GM12875 (cell line): ENCODE measurements at regions not wholly inside any gene's neighbourhood (a gene's known extent, or its start where the extent isn't known, plus 50 kb on each side); places are given as distances from the start of the nearest gene placed in this dataset.
"Not testable (repeated sequence)": the region's sequence is repeated elsewhere in the genome, so short reads cannot be mapped to it uniquely, and the experiment has no call there.

Source experiments
- H3K4me3 ChIP-seq: one replicate; pipeline ENCODE4 v1.5.1; 2011; ENCODE audit warnings: low read depth, low read length, control low read depth
- TF ChIP-seq, protein P1 (sequence below): IDR thresholded peaks from 2 replicates; pipeline ENCODE4 v1.5.1; 2011; ENCODE audit warnings: low read depth, mild to moderate bottlenecking, control low read depth, inconsistent platforms, low read length, moderate library complexity, borderline replicate concordance; ENCODE audit not compliant: insufficient read depth

DNA sequence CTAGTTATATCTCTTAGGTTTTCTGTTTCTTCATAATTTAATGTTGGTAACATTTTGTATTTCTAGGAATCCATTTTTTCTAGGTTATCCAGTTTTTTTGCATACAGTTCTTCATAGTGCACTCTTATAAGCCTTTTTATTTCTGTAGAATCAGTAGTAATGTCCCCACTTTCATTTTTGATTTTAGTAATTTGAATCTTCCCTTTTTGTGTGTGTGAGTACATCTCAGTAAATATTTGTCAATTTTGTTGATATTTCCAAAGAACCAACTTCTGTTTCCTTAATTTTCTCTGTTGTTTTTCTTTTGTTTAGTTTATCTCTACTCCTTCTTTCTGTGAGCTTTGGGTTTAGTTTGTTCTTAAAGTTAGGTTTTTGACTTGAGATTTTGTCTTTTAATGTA is 507.3 kb upstream of the RGS6 start:
- TF ChIP-seq, protein P1, sequence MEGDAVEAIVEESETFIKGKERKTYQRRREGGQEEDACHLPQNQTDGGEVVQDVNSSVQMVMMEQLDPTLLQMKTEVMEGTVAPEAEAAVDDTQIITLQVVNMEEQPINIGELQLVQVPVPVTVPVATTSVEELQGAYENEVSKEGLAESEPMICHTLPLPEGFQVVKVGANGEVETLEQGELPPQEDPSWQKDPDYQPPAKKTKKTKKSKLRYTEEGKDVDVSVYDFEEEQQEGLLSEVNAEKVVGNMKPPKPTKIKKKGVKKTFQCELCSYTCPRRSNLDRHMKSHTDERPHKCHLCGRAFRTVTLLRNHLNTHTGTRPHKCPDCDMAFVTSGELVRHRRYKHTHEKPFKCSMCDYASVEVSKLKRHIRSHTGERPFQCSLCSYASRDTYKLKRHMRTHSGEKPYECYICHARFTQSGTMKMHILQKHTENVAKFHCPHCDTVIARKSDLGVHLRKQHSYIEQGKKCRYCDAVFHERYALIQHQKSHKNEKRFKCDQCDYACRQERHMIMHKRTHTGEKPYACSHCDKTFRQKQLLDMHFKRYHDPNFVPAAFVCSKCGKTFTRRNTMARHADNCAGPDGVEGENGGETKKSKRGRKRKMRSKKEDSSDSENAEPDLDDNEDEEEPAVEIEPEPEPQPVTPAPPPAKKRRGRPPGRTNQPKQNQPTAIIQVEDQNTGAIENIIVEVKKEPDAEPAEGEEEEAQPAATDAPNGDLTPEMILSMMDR, result no peak

DNA sequence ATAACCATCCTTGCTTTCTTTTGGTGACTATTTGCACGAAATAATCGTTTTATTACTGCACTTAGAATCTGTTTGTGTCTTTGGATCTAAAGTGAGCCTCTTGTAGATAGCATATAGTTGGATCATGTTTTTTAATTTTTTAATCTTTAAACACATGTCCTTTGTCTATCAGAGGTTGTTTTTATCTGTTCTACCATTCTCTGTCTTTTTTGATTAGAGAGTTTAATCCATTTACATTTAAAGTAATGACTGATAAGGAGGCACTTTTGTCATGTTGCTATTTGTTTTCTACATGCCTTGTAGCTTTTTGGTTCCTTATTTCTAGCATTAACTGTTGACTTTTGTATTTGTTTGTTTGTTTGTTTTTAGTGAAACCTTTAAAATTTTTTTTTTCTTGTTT is 506.2 kb upstream of the RGS6 start:
- H3K4me3 ChIP-seq, result no peak overlapping the region
- TF ChIP-seq, protein P1, result no peak

More for the DNA sequence above, 507.3 kb upstream of the RGS6 start:
- no peak overlapping the region for H3K4me3 ChIP-seq

DNA sequence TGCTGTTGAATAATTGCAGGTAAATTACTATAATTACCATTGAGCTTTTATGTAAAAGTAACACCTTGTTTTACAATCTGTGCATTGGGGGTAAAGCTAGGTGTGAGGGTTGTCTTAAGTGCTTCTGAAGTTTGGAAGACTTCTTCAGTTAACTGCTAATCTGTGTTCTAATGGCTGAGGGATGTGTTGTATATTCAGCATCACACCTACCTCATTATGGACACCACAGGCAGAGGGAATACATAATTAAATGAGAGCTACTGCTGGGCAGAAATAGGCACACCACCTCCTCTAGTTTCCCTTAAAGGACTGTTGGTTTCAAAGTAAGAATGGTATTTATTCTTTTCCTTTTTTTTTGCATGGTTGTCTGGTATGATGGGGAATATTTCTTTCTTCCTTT is 502.3 kb upstream of the RGS6 start:
- H3K4me3 ChIP-seq, result no peak overlapping the region
- TF ChIP-seq, protein P1, result no peak

DNA sequence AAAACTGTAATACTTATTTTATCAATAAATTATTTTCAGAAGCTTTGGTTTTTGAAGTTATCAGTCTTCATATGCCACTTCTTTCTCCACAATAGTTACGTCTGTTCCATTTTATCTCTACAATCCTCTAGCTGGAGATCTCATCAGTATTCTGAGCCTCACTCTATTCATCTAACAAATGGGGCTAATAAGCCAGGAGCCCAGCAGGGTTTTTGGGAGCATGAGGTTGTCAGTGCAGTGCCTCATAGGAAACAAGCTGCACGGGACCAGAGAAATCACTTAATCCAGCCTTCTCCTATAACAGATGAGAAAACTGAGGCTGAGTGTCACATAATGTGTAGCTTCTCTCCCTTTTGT is 501.9 kb upstream of the RGS6 start:
- no peak overlapping the region for H3K4me3 ChIP-seq
- TF ChIP-seq, protein P1, result no peak

DNA sequence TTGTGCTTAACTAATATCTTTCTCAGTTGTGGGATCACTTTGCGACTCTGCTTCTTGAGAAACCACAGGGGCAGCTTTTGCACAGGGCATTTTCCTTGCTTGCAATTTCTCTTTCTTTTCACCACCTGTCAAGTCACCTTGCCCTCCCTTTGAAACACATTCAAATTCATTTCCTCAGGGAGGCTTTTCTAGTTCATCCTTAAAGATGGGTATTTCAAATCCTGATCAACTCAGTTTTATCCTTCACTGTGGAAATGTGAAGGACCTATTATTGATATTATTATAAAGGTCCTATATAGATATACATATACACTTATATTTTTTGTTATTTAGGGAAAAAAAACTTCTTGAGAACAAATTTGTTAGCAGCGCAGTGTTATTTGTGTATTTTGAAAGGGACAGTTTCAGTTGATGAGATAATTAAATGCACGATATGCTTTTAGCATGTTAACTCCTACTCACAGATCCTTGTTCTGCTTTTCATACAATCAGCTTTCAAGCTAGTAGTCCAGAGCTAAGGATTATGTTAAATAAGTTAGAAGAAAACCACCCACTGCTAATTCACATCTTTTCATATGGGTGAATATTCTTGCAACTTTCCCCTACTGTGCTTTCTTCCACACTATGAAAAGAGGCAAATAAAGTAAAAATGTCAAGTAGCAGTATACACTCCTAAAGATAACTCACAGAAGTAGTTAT is 501.4 kb upstream of the RGS6 start:
- H3K4me3 ChIP-seq, result no peak overlapping the region
- TF ChIP-seq, protein P1, result no peak

DNA sequence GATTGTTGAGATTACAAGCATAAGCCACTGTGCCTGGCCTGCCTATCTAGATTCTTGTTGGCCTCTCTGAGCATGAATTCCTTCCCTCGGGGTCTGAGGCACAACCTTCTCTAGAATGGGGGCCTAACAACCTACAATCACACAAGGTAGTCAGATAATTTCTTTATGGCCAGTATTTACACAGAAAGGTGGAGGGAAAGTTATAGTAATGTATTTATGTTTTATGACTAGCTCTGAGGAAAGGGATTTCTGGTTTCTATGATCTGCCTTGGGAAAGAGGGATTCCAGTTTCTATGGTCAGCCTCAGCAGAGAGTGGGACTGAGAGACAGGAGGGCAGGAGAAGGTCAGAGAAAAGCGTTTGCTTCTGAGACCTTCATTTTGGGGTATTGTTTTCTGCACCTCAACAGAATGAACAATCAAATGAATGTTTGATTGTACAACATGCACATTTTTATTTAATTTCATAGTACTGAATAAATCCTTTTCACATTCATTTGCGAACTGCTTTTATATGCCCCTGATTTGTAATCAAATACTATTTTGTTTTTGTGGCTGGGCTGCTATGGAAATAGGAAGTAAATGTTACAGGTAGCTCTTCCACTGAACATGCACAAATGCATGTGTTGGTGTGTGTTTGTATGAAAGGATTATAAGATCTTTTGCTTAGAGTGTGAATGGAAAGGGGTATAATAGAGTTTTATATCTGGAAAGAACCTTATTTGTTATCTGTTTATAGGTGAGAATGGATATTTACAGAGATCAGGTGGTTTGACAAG is 499.7 kb upstream of the RGS6 start:
- TF ChIP-seq, protein P1, result no peak

DNA sequence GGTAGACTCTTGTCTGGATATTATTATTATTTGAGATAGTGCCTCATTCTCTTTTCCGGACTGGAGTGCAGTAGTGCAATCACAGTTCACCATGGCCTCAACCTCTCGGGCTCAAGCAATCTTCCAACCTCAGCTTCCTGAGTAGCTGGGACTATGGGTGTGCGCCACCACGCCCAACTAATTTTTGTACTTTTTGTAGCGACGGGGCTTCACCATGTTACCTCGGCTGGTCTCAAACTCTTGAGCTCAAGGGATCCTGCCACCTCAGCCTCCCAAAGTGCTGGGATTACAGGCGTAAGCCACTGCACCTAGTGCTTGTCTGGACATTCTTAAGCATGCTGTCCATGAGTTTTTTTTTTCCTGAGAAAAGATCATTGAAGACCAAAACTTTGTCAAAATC is 498.9 kb upstream of the RGS6 start:
- TF ChIP-seq, protein P1, result no peak
- H3K4me3 ChIP-seq, result no peak overlapping the region

More for the DNA sequence above, 499.7 kb upstream of the RGS6 start:
- no peak overlapping the region for H3K4me3 ChIP-seq

DNA sequence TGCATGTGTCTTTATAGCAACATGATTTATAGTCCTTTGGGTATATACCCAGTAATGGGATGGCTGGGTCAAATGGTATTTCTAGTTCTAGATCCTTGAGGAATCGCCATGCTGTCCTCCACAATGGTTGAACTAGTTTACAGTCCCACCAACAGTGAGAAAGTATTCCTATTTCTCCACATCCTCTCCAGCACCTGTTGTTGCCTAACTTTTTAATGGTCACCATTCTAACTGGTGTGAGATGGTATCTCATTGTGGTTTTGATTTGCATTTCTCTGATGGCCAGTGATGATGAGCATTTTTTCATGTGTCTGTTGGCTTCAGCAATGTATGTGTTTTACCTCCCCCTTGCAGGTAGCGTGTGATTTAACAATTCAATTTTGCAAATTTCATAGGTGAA is 496.6 kb upstream of the RGS6 start:
- not testable (repeated sequence) for H3K4me3 ChIP-seq
